A204.1 (cell line): ENCODE measurements at regions not wholly inside any gene's neighbourhood (a gene's known extent, or its start where the extent isn't known, plus 50 kb on each side); places are given as distances from the start of the nearest gene placed in this dataset.

Source experiments
- FAIRE-seq: peaks from 2 replicates; lab custom pipeline; 2012; peaks lifted over from hg19 to GRCh38; lab: Jason Lieb, UNC

- no peak for FAIRE-seq
These were observed 67.4 kb upstream of the FAM47B start for GRCh38 chrX:34875204-34875603.

DNA sequence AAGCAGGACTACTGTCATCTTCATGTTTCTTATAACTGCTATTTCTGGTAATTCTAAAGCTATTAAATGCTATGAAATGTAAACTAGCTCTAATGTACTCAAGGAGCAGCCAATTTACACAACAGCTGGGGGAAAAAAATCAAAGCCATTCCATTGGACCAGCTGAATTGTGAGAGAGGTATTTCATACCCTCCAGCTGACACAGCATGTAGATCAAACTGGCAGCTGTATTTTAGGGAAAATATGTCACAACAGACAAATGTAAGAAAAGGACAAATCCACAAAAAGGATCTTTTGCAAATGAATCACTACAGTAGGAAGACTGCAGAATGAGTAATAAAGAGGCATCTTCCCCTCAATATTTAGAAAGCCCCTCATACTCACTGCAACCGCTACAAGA, 65.2 kb upstream of the FAM47B start:
- FAIRE-seq: no peak

- no peak for FAIRE-seq
These were observed 63.2 kb upstream of the FAM47B start for GRCh38 chrX:34879346-34879745.

DNA sequence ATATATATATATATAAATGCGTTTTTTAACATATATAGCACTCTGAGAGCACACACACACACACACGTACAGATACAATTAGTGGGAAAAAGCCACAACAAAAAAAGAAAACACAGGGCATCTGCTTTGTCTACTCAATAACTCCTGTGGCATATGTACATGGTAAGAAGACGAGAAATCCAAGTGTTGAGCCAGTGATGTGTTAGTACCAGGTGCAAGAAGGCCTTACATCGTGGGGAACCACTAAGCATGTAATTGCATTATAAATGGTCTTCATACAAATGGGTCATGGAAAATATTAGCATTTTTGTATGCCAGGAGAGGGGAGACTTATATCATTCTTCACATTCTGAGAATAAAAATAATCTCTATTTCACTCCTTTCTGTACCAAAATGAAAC, 62.7 kb upstream of the FAM47B start:
- no peak for FAIRE-seq

GRCh38 chrX:34880656-34881055, 61.9 kb upstream of the FAM47B start:
- no peak for FAIRE-seq

GRCh38 chrX:34881671-34882070, 60.9 kb upstream of the FAM47B start:
- FAIRE-seq: no peak

DNA sequence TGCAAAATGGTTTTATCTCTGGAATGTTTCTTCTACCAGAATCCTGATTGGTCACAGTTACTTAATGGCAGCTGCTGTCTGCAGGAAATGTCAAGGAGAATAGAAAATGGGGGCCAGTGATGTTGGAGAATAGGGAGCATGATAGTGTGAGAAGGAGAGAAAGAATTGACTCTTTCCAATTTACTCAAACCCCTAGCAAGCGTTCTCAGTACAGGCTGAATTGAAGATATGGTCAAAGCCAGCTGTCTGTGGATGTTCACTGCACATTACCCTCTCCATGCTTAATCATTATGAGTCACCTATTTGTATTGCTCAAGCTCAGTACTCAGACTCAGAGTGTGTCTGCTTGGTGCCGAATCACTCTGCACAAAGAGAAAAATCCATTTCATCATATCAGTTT, 57.8 kb upstream of the FAM47B start:
- no peak for FAIRE-seq

DNA sequence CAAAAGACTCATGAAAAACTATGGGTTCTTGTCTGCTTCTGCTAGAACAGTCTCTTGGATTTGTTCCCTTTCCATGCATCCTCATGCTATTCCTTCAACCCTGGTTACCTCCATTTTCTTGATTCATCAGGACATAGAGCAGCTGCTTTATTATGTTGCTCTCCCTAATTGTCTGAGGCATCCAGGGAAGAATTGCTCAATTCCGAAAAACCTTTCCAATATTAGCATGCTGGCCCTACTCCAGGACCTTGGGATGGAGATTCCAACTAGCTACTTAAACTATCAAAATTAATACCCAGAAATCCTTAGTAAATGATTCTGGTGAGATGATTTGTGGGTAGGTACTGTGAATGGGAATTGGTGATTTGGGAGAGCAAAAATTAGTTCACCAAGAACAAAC, 56.6 kb upstream of the FAM47B start:
- no peak for FAIRE-seq

DNA sequence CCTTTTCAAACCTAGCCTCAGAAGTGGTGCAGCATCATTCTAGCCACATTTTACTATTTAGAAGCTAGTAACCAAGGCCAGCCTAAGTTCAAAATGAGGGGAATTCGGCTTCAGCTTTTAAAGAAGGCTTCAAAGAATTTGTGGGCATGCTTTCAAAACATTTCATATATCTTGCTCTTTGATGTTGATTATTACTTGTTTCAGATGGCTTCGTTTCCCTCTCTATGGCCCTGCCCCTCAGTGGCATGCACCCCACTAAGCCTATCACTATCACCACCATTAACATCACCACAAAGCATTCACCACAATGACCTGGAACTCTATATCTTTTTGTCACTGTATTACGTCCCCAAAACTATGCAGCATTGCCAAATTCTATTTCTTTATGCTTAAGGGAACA, 51.2 kb upstream of the FAM47B start:
- FAIRE-seq: no peak
